ENCODE measurements at regions not wholly inside any gene's neighbourhood (a gene's known extent, or its start where the extent isn't known, plus 50 kb on each side); places are given as distances from the start of the nearest gene placed in this dataset.

DNA sequence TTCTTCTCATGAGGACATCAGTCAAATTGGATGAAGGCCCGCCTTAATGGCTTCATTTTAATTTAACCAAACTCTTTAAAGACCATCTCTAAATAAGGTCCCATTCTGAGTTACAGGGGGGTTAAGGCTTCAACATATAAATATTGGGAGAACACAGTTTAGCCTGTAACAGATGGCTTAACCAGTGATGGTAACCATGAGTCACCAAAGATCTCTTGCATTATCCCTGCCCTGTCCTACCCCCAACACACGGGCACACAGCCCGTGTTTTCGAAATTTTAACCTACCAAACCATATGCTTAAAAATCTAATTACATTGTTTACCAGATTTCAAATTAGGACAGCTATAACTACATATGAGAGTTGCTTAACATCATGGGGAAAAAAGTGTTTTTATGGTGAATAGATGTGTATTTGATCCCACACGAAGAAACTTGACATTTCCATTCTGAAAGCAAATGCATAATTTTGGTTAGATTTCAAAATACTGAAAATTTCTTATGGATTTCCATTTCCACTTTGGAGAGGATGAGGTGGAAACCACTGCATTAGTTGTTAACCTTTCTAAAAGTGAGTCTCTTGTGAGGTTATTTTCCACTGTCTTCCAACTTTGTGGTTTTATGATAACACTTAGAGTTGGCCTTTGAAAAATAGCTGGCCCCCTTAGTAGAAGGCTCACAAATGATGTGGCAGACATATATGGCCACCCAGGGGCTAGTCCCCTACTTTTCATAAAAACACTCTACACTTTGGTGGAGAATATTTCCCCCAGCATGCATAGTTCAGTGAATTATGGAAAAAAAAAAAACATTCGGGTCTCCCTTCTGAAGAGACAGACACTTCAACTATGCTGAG is 849.3 kb downstream of the TLE1 start:
- Histone ChIP-seq H3K27me3 (ENCODE audit: control insufficient read depth, insufficient read depth, low read length) (no peaks in the 10 kb centered on the region), H3K27ac (ENCODE audit: low read length) (no peak overlapping the region), H3K9ac (ENCODE audit: low read length) (no peak overlapping the region), H3K4me3 (ENCODE audit: low read length) (no peak overlapping the region), H3K4me1 (ENCODE audit: control insufficient read depth, low read depth, low read length) (no peaks in the 10 kb centered on the region), H3K9me3 (ENCODE audit: control insufficient read depth, low read depth, low read length) (no peaks in the 10 kb centered on the region), H3K36me3 (ENCODE audit: control insufficient read depth, low read depth, low read length) (no peaks in the 10 kb centered on the region)

DNA sequence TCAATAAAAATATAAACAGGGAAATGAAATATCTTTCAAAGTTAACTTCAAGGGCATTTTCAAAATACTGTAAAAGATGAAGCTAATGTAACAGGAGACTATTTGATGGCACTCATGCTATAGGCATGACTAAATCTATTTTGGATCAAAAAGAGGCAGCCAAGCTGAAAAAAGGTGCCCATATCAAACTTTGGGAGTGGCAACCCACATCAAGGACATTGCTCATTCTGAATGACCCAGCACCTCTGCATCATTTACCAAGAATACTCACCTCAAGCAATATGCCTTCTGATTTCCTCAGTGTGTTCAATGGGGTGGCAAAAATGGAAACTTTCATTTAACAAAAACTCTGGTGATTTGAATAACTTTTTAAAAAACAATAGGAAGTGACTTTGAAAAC is 853.3 kb downstream of the TLE1 start:
- Histone ChIP-seq H3K27ac (ENCODE audit: low read length) (no peak overlapping the region), H3K4me1 (ENCODE audit: control insufficient read depth, low read depth, low read length) (no peaks in the 10 kb centered on the region), H3K27me3 (ENCODE audit: control insufficient read depth, insufficient read depth, low read length) (no peaks in the 10 kb centered on the region), H3K9me3 (ENCODE audit: control insufficient read depth, low read depth, low read length) (no peaks in the 10 kb centered on the region), H3K9ac (ENCODE audit: low read length) (no peak overlapping the region), H3K4me3 (ENCODE audit: low read length) (no peak overlapping the region), H3K36me3 (ENCODE audit: control insufficient read depth, low read depth, low read length) (no peaks in the 10 kb centered on the region)

DNA sequence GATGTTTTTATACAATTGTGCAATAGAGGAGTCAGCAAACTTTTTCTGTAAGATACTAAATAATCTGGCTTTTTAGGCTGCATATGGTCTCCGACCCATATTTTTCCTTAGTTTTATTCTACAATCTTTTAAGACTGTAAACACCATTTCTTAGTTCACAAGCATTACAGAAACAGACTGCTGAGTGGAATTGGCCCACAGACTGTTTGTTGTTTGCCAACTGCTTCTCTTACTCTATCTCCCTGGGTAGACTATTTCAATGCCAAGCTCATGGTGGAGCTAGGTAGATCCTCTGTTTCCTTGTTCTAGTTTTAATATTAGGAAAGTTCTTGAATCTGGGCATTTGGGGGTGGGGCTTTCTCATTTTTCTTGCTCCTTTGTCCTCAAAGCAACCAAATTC is 857.6 kb downstream of the TLE1 start:
- no peak overlapping the region for H3K4me3 ChIP-seq (ENCODE audit: low read length)
- H3K9ac ChIP-seq (ENCODE audit: low read length) = no peak overlapping the region
- H3K27ac ChIP-seq (ENCODE audit: low read length) = no peak overlapping the region
- no peaks in the 10 kb centered on the region for H3K4me1 ChIP-seq (ENCODE audit: control insufficient read depth, low read depth, low read length)
- H3K36me3 ChIP-seq (ENCODE audit: control insufficient read depth, low read depth, low read length) = no peaks in the 10 kb centered on the region
- H3K9me3 ChIP-seq (ENCODE audit: control insufficient read depth, low read depth, low read length) = no peaks in the 10 kb centered on the region
- no peaks in the 10 kb centered on the region for H3K27me3 ChIP-seq (ENCODE audit: control insufficient read depth, insufficient read depth, low read length)

DNA sequence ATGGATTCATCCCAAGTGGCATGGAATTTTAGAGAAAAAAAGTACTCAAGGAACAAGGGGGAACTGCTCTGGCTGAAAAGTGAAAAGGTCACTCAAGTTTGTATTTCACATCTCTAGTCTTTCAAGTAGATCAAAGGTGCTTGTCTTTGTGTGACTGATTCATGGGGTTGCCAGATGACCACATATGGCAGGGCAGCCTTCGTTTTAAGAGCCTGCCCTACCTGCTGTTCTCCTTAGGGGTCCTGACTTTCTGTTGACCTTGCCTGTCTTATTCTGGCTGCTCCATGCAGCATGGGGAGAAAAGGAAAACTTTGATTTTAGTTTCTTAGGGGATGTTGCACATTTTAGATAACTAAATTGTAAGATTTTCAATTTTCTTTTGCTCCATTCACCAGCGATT is 877.7 kb downstream of the TLE1 start:
- Histone ChIP-seq H3K4me3 (ENCODE audit: low read length) (no peak overlapping the region), H3K36me3 (ENCODE audit: control insufficient read depth, low read depth, low read length) (no peaks in the 10 kb centered on the region), H3K9ac (ENCODE audit: low read length) (no peak overlapping the region), H3K9me3 (ENCODE audit: control insufficient read depth, low read depth, low read length) (no peaks in the 10 kb centered on the region), H3K27me3 (ENCODE audit: control insufficient read depth, insufficient read depth, low read length) (no peaks in the 10 kb centered on the region), H3K27ac (ENCODE audit: low read length) (no peak overlapping the region), H3K4me1 (ENCODE audit: control insufficient read depth, low read depth, low read length) (no peaks in the 10 kb centered on the region)

DNA sequence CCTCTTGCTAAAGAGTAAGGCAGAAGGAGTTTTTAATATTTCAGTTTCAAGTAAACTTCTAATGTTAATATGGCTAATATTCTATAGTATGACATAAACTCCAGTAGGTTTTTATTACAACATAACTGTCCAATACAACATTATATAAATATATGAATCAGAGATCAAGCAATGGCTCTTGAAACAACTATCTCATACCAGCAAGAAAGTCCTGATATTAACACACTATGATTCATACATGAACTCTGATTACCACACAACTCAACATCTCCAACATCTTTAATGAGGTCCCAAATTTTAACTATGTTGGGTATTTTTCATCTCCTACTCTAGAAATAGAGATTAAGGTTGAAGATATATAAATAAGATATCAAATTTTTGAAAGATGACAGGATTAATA is 878.3 kb downstream of the TLE1 start:
- H3K36me3 ChIP-seq (ENCODE audit: control insufficient read depth, low read depth, low read length) = no peaks in the 10 kb centered on the region
- H3K4me3 ChIP-seq (ENCODE audit: low read length) = no peak overlapping the region
- no peaks in the 10 kb centered on the region for H3K9me3 ChIP-seq (ENCODE audit: control insufficient read depth, low read depth, low read length)
- no peak overlapping the region for H3K9ac ChIP-seq (ENCODE audit: low read length)
- H3K27me3 ChIP-seq (ENCODE audit: control insufficient read depth, insufficient read depth, low read length) = no peaks in the 10 kb centered on the region
- H3K27ac ChIP-seq (ENCODE audit: low read length) = no peak overlapping the region
- H3K4me1 ChIP-seq (ENCODE audit: control insufficient read depth, low read depth, low read length) = no peaks in the 10 kb centered on the region

DNA sequence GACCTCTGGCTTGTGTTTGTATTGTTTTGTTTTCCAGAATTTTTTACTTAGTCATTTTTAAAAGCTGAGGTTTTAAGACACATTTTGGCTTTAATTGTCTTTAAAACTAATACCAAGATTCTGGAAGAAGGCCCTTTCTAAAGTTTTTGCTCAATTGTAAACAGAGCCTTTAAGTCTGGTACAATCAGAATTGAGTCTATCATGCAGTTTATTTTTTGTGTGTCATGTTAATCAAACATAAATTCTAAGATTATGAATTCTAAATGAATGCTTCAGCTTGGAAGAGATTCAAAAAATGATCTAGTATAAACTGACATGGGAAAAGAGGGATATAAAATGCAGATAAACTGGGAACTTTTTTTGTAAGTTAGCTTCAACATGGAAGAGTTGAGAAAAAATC is 882.7 kb downstream of the TLE1 start:
- H3K4me3 ChIP-seq (ENCODE audit: low read length) = no peak overlapping the region
- no peak overlapping the region for H3K27ac ChIP-seq (ENCODE audit: low read length)
- no peaks in the 10 kb centered on the region for H3K27me3 ChIP-seq (ENCODE audit: control insufficient read depth, insufficient read depth, low read length)

DNA sequence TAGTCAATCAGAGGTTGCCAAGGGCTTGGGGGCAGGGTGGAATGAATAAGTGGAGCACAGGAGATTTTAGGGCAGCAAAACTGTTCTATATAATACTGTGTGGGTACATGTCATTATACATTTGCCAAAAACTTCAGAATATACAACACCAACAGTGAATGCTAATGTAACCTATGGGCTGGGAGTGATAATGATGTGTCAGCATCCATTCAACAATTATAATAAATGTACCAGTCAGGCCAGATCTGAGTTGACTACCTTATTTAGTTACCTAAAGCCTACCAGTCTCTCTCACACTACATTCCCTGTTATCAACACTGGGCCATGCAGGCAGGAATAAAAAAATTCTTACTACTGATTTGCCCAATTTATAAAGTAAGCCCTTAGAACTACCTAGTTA is 884.5 kb downstream of the TLE1 start:
- H3K27ac ChIP-seq (ENCODE audit: low read length) = no peak overlapping the region
- H3K9ac ChIP-seq (ENCODE audit: low read length) = no peak overlapping the region
- H3K36me3 ChIP-seq (ENCODE audit: control insufficient read depth, low read depth, low read length) = no peaks in the 10 kb centered on the region
- H3K27me3 ChIP-seq (ENCODE audit: control insufficient read depth, insufficient read depth, low read length) = no peaks in the 10 kb centered on the region
- no peak overlapping the region for H3K4me3 ChIP-seq (ENCODE audit: low read length)
- H3K9me3 ChIP-seq (ENCODE audit: control insufficient read depth, low read depth, low read length) = no peaks in the 10 kb centered on the region
- H3K4me1 ChIP-seq (ENCODE audit: control insufficient read depth, low read depth, low read length) = no peaks in the 10 kb centered on the region

More for the DNA sequence above, 882.7 kb downstream of the TLE1 start:
- Histone ChIP-seq H3K4me1 (ENCODE audit: control insufficient read depth, low read depth, low read length) (no peaks in the 10 kb centered on the region), H3K9ac (ENCODE audit: low read length) (no peak overlapping the region), H3K36me3 (ENCODE audit: control insufficient read depth, low read depth, low read length) (no peaks in the 10 kb centered on the region), H3K9me3 (ENCODE audit: control insufficient read depth, low read depth, low read length) (no peaks in the 10 kb centered on the region)

DNA sequence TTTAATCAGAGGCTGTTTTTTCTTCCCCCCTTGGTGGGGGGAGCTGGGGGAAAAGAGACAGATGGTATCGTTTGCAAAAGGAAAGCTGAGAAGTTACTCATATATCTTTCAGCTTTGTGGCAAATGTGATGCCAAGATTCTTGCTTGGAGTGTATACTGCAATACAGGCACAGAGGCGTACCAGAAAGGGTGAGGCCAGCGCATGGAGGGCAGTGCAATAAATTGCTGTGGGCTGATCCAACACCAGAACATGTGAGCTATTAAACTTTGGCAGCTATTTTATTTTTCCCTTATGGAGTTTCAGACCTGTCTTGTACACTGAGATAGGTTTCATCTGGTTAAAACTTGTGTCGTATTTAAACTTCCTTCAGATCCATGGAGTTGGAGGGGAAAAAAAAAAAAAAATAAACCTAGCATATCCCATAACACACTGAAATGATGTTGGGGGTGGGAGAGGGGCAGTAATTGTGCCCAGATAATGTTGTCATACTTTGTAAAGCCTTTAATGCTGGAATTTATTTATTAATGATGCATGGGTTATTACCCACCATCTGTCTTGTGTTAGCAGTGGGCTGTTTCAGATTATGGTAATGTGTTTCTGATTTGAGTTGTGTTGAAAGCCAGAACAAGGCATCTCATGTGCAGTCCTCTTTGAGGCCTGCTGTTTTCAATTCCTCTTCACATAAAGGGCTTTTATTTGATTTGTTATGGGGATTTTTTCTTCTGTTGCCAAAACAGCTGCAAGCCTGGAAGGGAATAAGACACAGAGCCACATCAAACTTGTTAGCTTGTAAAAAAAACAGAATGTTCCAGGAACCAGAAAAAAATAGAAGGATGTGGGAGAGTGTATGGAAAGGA is 891.3 kb downstream of the TLE1 start:
- H3K4me3 ChIP-seq (ENCODE audit: low read length) = no peak overlapping the region
- no peaks in the 10 kb centered on the region for H3K36me3 ChIP-seq (ENCODE audit: control insufficient read depth, low read depth, low read length)
- no peak overlapping the region for H3K9ac ChIP-seq (ENCODE audit: low read length)
- no peaks in the 10 kb centered on the region for H3K9me3 ChIP-seq (ENCODE audit: control insufficient read depth, low read depth, low read length)
- no peaks in the 10 kb centered on the region for H3K27me3 ChIP-seq (ENCODE audit: control insufficient read depth, insufficient read depth, low read length)
- peaks cover 12% of the 10 kb centered on the region for H3K4me1 ChIP-seq (ENCODE audit: control insufficient read depth, low read depth, low read length)
- H3K27ac ChIP-seq (ENCODE audit: low read length) = no peak overlapping the region

DNA sequence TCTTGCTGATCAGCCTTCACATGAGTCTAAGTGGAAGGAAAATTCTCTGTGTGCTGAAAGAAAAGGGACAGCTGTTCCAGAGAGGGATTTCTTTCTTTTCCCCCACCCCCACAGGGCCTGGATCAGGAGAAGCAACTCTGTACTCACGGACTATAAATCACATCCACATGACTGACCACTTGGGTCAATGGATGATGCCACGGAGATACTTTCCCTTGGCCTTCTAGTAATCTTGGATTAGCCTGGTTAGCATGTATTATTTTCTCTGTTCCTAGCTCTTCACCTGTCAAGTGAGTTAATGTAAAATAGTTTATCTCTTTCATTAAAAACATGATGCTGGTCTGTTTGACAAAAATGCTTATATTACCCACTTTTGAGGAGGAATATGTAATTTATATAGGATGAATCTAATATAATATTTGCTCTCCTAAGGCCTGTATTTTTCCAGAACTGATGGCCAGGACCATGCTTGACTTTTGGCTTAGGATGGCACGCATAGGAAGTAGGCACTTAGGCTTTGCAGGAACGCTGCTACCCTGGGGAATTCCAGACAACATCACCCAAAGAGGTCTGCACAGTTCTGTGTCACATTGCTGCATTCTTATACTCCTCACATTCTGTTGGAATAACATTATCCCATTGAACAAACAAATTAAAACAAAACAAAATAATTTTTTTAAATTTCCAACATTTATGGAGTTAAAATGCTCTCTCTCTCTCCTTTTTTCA is 892.1 kb downstream of the TLE1 start:
- no peak overlapping the region for H3K4me3 ChIP-seq (ENCODE audit: low read length)
- H3K9me3 ChIP-seq (ENCODE audit: control insufficient read depth, low read depth, low read length) = no peaks in the 10 kb centered on the region
- H3K27me3 ChIP-seq (ENCODE audit: control insufficient read depth, insufficient read depth, low read length) = no peaks in the 10 kb centered on the region
- H3K9ac ChIP-seq (ENCODE audit: low read length) = no peak overlapping the region
- H3K36me3 ChIP-seq (ENCODE audit: control insufficient read depth, low read depth, low read length) = no peaks in the 10 kb centered on the region
- peaks cover 12% of the 10 kb centered on the region for H3K4me1 ChIP-seq (ENCODE audit: control insufficient read depth, low read depth, low read length)
- H3K27ac ChIP-seq (ENCODE audit: low read length) = no peak overlapping the region

DNA sequence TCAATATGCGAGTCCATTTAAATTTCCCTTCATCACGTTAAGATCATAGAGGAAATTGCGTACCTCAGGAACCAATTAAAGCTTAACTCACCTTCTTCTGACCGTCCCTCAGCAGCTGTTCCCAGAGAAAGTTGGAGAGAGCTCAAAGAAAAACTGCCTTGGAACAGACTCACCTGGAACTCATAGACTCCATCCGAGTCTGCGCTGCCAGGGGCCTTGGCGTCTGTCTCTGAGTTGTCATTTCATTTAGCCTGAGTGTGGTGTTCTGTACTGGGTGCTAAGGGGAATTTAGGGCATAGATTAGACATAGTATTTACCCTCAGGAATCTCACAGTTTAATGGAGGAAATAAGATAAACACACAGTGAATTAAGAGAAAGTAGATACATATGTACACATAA is 892.7 kb downstream of the TLE1 start:
- no peaks in the 10 kb centered on the region for H3K9me3 ChIP-seq (ENCODE audit: control insufficient read depth, low read depth, low read length)
- peaks cover 12% of the 10 kb centered on the region for H3K4me1 ChIP-seq (ENCODE audit: control insufficient read depth, low read depth, low read length)
- no peak overlapping the region for H3K9ac ChIP-seq (ENCODE audit: low read length)
- no peak overlapping the region for H3K27ac ChIP-seq (ENCODE audit: low read length)
- H3K36me3 ChIP-seq (ENCODE audit: control insufficient read depth, low read depth, low read length) = no peaks in the 10 kb centered on the region
- no peak overlapping the region for H3K4me3 ChIP-seq (ENCODE audit: low read length)
- no peaks in the 10 kb centered on the region for H3K27me3 ChIP-seq (ENCODE audit: control insufficient read depth, insufficient read depth, low read length)

DNA sequence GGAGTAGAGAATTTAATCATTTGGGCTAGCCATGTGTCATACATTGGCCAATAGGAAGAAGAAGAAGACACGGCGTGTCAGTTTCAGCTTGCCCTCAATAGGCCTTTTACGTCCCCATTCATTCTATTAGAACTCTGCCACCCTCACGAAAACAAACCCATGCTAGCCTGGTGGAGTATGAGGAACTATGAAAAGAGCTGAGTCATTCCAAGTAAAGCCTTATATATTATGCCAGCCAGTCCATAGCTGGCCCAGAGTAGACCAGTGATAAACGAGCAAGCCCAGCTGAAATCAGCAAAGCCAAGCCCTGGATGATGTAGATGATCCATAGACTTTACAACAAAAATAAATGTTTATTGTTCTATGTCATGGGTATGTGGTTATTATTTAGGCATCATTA is 895.1 kb downstream of the TLE1 start:
- no peaks in the 10 kb centered on the region for H3K36me3 ChIP-seq (ENCODE audit: control insufficient read depth, low read depth, low read length)
- no peaks in the 10 kb centered on the region for H3K9me3 ChIP-seq (ENCODE audit: control insufficient read depth, low read depth, low read length)
- H3K4me3 ChIP-seq (ENCODE audit: low read length) = no peak overlapping the region
- H3K9ac ChIP-seq (ENCODE audit: low read length) = no peak overlapping the region
- no peak overlapping the region for H3K27ac ChIP-seq (ENCODE audit: low read length)
- peaks cover 10% of the 10 kb centered on the region for H3K4me1 ChIP-seq (ENCODE audit: control insufficient read depth, low read depth, low read length)
- no peaks in the 10 kb centered on the region for H3K27me3 ChIP-seq (ENCODE audit: control insufficient read depth, insufficient read depth, low read length)

Measured in iPS-18a (cell line).